SHP77 (cell line): ENCODE measurements at regions not wholly inside any gene's neighbourhood (a gene's known extent, or its start where the extent isn't known, plus 50 kb on each side); places are given as distances from the start of the nearest gene placed in this dataset.
A peak's percentile ranks its signal among the peaks of the same experiment; 100 is the strongest.
"Not testable (repeated sequence)": the region's sequence is repeated elsewhere in the genome, so short reads cannot be mapped to it uniquely, and the experiment has no call there.

ENCODE experiments used
- DNase-seq, 2 experiments: peaks; one replicate each; lab custom pipeline; 2025; lab: John Stamatoyannopoulos, UW

DNA sequence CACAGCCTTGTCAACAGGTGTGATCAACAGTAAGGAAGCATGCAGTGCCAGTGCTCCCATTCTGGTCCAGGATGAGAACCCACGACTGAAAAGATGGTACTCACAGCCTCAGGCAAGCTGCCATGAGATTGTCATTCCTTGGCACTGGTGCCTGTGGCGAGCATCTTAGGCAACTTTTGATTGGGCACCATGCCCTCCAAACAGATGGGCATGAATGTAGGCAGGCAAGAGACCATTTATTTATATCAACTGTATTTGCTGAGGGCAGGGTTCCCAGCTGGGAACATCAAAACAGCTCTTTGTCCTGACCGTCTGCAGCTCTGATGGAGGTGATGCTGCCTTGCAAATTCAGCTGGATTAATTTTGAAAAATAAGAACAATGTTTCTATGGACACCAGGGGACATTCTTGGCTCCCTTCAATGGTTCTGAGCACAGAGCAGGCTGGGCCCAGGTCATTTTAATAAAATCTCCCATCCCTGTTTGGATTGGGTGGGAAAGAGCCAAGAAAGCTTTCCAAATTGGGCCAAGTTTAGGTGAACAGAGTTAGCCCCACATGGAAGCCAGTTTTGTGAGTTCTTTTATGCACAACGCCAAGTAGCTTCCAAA lies 522.5 kb downstream of the RMST start:
- DNase-seq: no peak

DNA sequence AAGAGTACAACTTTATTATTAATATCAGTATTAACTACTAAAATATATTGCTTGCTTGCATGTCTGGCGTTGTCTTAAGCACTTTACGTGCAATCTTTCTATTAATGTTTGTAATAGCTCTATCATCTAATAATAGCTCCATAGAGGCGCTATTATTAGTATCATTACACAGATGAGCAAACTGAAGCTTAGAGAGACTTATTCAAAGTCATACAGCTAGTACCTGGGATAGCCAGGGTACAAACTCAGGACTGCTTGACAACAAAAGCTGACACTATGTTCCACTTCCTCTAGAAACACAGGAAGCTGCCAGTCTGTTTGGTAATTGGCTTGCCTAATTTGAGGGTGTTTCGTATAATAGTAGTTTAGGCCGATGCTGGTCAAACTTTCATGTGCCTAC lies 523.2 kb downstream of the RMST start:
- no peak for DNase-seq

DNA sequence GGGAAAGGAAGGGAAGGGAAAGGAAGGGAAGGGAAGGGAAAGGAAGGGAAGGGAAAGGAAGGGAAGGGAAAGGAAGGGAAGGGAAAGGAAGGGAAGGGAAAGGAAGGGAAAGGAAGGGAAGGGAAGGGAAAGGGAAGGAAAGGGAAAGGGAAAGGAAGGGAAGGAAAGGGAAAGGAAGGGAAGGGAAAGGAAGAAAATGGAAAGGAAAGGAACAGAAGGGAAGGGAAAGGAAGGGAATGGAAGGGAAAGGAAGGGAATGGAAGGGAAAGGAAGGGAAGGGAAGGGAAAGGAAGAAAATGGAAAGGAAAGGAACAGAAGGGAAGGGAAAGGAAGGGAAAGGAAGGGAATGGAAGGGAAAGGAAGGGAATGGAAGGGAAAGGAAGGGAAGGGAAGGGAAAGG lies 526.0 kb downstream of the RMST start:
- not testable (repeated sequence) for DNase-seq

DNA sequence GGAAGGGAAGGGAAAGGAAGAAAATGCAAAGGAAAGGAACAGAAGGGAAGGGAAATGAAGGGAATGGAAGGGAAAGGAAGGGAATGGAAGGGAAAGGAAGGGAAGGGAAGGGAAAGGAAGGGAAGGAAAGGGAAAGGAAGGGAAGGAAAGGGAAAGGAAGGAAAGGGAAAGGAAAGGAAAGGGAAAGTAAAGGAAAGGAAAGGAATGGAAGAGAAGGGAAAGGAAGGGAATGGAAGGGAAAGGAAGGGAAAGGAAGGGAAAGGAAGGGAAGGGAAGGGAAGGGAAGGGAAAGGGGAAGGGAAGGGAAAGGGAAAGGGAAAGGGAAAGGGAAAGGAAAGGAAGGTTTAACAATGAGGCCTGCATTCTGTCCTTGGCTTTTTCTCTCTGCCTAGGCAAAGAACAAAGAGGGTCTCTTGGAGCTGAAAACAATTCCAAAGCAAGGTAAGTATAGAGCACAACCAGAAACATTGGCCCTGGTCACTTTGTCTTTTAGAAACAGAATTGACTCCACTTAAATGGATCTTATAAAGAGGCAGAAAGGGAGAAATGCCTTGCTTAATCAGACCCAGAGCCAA lies 525.9 kb upstream of the TMPO start:
- DNase-seq: no peak

DNA sequence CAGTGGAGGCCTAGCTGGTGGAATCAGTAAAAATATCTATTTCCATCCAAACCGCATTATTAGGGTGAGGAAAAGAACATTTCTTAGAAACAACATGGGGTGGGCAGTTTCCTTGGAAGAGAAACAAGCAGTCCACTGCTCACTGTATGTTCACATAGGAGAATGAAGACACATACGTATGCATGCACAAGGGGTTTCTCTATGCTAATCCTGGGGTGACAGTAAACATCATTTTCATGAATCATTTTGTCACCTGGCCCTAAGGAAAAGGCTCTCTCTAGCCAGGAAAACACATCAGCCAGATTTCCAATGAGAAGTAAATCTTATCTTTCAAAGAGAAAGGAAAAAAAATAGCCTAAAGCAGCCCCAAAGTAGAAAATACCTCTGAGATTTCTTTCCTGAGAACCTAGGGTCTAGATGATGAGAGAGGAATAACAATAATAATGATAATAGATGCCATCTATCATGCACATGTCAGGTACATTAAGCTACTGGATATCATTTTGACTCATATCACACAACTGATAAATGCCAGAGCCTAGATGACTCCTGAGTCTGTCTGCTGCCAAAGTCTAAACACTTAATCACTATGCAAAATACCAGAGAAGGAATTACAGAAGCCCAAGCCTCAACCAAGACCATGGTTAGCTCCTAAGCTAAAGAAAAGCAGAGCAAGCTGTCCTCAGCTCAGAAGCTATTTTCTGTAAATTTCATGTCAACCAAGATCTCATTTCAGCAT lies 520.5 kb upstream of the TMPO start:
- DNase-seq: no peak

DNA sequence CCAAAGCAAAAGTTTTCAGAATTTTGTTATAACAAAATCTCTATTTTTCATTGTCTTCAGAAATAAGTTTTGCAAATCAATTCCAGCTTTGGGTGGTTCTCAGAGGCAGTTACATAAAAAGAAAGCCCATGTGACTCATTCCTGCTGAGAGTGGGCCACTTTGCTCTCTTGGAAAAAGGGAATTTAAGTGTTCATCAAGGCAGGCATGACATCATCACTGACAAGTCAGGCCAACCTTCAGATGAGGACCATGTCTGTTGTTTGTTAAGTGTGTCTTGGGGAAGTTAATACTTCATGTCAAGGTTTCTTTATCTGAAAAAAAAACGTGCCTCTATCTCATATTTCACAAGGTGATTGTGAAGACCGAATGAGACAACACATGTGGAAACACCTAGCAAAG lies 519.8 kb upstream of the TMPO start:
- DNase-seq: no peak

DNA sequence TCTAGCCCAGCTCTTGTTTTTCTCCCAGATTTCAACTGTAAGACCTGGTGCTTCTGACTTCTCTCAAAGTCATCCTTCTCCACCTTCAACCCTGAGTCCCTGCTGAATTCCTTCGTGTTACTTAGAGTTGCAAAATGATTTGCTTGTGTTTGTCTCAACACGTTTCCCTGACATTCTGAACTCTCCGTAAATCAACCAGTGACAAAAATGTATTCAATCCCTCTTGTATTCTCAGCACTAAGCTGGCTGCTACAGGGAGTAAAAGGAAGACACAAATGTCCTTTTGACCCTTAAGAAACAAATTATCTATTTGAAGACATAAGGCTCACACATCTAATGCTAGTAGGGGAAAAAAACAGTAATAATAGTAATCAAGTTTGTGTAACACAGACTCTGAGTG lies 514.0 kb upstream of the TMPO start:
- DNase-seq: no peak

DNA sequence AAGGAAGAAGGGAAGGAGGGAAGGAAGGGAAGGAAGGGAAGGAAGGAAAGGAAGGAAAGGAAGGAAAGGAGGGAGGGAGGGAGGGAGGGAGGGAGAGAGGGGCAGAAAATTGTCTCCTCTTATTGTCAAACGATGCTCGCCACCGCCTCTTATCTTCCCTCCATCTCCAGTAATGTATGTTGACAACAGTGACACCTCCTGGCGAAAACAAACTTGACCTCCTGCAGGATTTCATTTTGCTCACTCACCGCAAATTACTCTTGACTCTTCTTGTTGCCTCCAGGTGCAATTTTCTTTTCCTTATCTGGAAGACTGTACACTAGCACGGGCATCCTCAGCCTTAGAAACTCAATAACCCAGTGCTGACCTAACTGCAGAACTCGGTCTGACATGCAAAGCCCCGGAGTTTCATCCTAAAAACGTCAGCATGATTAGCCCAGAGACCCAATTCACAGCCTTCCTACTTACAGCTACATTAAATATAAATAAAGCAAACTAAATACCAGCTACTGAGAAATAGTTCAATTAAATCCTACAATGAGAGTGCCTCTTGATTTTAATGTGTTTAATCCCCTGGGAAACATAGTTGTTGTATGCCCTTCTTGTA lies 512.4 kb upstream of the TMPO start:
- DNase-seq: peak; percentile 50 to 70

DNA sequence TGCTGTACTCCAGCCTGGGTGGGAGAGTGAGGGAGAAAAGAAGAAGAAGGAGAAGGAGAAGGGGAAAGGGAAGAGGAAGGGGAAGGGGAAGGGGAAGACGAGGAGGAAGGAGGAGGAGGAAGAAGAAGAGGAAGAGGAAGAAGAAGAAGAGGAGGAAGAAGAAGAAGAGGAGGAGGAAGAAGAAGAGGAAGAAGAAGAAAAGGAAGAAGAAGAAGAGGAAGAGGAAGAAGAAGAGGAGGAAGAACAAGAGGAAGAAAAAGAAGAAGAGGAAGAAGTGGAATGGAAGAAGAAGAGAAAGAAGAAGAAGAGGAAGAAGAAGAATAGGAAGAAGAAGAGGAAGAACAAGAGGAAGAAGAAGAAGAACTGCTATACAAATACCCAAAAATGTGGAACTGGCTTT lies 507.4 kb upstream of the TMPO start:
- DNase-seq: no peak

DNA sequence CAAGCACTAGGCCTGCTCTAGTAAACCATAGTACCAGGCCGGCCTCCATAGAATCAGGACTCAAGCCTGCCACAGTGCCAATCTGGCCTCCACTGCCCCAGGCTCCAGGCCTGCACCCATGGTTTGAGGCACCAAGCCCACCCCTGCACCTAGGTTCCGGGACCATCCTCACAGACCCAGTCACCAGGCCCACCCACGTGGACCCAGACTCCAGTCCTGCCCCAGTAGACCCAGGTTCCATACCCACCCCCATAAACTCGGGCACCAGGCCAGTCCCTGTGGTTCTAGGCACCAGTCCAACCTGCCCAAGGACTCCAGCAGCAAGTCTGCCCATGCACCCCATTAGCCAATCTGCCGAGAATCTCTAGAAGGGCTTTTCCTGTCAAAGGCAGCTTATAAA lies 501.8 kb upstream of the TMPO start:
- no peak for DNase-seq

DNA sequence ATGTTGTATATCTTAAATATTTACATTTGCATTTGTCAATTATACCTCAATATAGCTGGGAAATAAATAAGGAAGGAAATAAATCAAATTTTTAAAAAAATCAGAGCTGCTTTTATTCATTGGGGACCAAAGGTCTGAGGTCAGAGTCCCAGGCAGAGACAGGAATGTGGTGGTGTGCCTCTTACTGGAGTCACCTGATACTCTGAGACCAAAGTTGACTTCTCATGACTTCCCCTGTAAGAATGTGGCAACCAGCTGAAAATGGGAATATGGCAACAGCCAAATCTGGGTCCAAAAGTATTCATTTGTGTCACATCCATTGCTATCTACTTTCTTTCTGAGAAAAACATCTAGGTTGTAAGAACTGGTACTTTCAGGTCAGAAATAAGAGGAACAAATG lies 496.6 kb upstream of the TMPO start:
- no peak for DNase-seq

DNA sequence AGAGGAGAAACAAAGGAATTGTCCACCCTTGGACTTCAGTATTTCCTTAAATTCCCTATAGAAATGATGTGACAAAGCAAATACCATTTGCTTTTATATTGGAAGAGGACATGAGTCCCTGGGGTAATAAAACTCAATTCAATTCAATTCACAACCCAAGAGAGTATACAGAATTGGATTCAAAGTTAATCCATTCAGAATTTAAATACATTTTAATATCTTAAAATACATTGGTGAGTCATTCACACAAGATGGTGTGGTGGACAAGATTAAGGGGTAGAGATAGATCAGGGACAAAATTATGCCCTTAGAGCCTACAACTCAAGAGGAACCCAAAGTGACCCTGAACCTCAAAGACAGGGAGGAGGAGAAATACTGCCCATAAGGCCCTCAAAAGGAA lies 495.0 kb upstream of the TMPO start:
- DNase-seq: no peak

DNA sequence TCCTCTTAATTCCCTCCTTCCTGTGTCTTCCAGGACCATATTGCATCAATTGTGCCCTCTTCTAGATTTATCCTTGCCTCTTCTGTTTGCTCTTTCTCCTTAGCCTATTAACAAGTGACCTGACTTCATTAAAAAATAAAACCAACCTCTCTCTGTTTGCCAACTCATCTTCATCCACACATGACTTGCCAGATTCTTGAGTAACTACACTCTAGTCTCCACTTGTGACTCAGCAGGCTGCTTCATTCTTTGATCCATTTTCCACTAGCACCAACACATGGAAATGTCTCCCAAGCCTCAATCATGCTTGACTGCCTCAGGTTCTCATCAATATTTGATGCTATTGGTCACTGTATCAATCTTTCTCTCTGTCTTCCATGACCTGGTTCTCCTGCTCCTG lies 492.4 kb upstream of the TMPO start:
- no peak for DNase-seq

DNA sequence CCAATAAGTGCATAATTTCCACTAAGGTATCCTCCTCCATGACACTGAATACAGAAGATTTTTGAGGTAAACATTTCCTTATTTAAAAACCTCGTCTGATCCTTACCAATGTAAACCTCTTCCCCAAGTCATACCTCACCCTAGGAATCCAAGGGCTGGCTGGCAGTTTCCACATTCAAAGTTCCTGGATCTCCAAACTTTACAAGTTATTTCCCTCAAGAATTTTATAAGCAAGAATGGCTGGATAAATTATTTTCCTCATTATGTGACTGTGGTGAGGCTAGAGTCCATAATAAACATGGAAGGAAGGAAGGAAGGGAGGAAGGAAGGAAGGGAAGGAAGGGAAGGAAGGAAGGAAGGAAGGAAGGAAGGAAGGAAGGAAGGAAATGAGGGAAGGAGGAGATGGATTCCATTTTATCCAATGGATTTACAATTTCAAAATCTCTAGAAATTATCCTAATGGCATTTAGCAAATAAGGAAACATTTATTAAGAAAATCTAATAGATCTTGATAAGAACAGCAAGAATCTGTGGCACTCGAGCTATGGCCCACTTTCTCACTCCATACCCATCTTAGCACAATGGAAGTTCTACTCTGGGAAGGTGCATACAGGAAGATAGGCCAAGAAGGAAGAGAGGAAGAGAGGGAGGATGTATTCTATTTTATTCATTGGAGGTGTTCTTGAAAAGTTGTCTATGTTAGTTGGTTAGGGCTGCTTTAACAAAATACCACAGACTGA lies 477.8 kb upstream of the TMPO start:
- no peak for DNase-seq

DNA sequence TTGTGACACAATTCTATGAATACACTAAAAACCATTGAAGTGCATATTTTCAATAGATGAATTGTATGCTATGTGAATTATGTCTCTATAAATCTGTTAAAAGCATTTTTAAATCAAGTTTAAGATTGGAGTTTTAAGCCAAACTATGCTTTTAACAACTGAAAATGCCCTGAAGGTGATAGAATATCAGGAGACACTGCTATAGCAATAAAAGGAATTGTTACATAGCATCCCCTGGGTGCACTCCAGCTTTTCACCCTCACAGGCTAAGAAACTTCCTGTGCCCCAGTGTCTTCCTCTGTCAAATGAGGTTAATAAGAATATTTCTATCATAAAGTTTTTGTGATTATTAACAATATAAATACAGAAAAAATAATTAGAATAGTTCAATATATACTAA lies 472.7 kb upstream of the TMPO start:
- no peak for DNase-seq

DNA sequence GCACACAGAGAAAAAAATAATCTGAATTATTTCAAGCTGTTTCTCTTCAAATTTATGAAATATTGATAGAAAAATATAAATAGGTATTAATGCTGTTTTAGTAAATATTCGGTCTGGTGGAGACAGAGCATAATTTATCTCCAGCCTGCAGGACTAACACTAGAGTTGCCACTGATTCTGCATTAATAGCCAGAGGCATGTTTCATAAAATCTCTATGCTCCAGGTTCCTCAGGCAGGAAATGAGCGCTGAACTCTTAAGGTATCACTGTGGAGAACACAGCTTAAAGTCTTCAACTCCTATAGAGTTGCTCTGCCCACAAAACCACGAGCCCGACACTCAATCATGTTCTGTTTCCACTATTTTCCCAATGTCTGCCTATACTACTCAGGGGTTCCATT lies 470.0 kb upstream of the TMPO start:
- no peak for DNase-seq

DNA sequence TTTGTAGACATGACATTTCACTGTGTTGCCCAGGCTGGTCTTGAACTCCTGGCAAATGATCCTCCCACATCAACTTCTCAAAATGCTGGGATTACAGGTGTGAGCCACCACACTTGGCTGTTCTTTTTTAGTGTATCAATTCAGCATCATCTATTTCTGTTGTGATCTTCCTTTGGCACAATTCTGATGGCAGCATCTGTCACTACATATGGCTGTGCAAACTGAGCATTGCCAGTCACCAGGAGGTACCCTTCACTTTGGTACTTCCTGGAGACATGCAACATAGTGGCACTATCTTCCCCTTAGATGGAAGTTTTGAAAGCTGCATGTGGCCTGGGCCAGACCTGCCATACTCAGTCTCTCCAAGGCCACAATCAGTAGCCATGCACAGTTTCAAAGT lies 467.1 kb upstream of the TMPO start:
- DNase-seq: no peak

DNA sequence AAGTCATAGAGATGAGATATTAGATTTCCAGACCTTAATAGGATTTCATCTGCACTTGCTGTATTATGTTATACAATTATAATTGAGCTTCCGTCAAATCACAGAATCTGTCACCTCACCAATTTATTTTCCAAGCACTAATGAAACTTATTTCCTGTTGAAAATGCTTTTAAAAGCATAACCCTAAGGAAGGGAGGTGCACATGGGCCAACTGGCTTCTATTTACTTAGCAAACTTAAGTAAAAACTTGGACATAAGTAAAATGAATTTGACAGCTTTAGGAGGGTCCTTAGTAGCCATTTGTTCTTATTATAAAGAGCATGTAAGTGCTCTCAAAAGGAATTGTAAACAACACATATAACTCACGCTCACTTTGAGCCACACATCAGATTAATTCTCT lies 462.2 kb upstream of the TMPO start:
- no peak for DNase-seq

DNA sequence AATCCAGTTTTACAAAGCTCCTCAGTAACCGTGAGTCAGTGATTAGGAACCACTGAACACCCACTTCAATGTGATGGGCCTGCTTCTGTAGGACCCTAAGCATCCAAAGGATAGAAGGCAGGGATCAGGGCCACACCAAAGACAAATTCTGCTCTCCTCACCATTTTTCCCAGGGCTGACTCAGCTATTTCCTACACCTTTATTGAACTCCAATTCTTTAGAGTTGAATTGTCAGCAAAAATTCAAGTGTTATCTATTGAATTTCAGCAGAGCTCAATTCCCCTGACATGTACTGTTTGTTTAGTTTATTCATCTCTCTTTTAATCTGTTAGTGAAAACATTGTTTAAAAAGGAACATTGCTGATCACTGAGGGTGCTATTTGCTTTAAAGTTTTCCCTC lies 457.7 kb upstream of the TMPO start:
- no peak for DNase-seq

DNA sequence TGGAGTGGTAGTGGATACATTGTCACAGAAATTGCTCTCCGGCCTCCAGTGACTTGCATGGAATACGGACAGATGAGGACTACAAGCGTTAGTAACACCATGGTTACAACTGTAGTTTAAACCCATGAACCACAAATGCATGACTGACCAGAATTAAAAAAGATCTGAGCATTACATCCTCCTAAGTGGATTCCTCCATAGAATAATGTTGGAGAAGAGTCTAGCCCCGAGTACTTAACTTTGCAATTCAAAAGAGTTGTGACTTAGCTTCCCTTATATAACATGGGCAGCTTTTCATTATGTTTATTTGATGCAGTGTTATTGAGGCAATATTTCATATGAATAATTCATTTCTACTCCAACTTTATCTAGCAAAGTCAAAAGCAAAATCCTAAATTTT lies 457.2 kb upstream of the TMPO start:
- DNase-seq: no peak

DNA sequence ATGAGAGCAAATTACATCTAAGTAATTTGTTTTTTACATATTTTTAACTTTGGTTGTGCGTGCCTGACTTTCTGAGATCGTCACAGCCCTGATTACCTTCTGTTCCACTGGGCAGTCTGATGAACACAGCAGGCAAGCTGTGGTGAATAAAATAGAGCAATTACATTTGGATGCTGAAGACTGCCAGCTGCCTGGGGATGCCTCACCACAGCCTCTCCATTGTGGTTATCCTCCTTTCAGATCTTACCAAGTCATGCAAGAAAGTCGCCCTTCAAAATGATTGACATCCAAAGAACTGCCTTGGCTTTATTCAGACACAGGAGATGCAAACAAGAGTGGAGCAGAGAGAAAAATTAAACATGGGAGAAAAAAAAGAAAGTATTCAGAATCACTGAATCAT lies 456.6 kb upstream of the TMPO start:
- no peak for DNase-seq

DNA sequence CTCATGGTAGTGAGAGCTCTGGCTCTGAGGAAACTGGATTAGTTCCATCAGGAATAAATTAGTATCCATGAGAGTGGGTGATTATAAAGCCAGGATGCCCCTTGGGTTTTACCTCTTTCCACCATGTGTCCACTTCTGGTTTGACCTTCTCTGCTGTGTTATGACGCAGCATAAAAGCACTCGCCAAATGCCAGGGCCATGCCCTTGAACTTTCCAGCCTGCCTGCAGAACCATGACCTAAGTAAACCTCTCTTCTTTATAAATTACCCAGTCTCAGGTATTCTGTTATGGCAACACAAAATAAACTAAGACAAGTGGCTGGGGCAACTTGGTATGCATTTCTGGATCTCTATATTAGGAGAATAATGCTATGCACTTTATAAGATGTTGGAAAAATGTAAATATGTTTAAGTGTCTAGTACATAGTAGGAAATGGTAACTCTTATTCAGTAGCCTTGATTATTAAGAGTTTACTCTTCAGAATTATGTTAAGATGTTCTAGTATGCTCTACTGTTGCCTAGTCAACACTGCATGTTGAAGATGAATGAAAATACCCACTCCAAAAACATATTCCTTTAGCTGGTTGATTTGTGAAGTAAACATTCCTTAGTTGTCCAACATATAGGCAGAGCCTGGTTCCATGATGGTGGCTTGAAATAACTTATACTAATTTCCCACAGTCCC lies 455.6 kb upstream of the TMPO start:
- no peak for DNase-seq
